TTC549 (cell line): ENCODE measurements at regions not wholly inside any gene's neighbourhood (a gene's known extent, or its start where the extent isn't known, plus 50 kb on each side); places are given as distances from the start of the nearest gene placed in this dataset.

ENCODE experiments used
- FAIRE-seq: peaks from 2 replicates; lab custom pipeline; 2012; peaks lifted over from hg19 to GRCh38; lab: Jason Lieb, UNC

GRCh38 chr21:25005388-25005787 lies 601.9 kb downstream of the MRPL39 start:
- no peak for FAIRE-seq

DNA sequence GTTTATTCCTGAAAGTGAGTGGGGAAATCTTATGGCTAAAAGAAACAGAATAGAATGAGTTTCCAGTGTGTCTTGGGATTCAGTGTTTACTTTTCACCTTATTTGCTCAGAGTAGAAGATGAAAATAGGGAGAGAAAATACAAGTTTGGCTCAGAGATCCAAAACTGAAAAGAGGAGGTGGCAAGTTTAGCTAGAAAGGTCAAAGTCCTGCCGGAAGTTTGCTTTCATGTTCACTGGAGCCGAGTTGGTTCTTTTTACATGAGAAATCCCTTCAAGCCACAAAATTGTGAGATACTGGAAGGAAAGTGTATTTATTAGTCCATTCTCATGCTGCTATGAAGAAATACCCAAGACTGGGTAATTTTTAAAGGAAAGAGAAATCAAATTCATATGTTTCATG lies 604.6 kb downstream of the MRPL39 start:
- FAIRE-seq: no peak

GRCh38 chr21:24995216-24995615 lies 612.1 kb downstream of the MRPL39 start:
- no peak for FAIRE-seq

DNA sequence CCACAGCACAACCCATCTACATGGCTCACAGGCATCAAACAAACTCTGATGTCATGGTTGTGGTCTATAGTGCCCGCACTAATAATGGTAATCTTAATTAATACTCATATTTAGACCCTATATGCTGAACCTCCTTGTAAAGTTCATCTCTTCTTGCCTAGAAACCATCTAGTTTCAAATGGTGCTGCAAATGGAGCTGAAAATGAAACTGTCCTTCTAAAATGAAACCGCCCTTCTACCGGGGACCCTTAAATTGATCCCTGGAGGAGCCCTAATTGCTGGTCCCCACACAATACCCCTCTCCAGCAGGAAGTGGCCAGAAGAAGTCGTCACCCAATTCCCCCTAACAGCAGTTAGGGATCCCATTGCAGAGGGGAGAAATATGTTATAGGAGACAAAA lies 612.6 kb downstream of the MRPL39 start:
- no peak for FAIRE-seq

- FAIRE-seq: no peak
Observed at GRCh38 chr21:24989516-24989915, 617.8 kb downstream of the MRPL39 start.

DNA sequence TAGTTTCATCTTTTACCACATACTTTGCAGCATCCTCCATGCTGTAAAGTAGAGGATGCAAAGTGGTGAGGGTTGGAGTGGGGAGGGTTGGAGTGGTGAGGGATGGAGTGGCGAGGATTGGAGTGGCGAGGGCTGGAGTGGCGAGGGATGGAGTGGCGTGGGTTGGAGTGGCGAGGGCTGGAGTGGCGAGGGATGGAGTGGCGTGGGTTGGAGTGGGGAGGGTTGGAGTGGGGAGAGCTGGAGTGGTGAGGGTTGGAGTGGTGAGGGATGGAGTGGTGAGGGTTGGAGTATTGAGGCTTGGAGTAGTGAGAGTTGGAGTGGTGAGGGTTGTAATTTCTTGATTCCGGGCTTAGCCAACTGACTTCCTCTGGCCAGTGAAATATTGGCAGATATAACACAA lies 618.3 kb downstream of the MRPL39 start:
- FAIRE-seq: no peak

- no peak for FAIRE-seq
Observed at GRCh38 chr21:24976238-24976637, 631.0 kb downstream of the MRPL39 start.

DNA sequence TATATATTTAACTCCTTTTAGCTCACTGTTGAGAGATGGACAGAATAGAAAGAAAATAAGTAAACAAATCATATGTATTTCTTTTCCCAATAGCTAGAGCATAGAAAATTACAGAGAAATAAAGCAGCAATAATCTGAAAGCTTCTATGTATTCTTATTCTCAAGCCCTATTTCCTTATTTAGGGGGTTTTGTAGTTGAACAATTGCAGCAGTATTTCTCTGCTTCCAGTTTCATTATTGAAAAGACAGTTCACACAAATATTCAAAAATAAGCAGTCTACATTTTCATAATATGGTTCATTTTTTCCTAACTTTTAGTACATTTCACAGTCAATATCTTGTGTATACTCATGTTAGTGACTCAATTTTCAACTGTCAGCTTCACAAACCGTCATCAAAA lies 638.2 kb downstream of the MRPL39 start:
- no peak for FAIRE-seq

DNA sequence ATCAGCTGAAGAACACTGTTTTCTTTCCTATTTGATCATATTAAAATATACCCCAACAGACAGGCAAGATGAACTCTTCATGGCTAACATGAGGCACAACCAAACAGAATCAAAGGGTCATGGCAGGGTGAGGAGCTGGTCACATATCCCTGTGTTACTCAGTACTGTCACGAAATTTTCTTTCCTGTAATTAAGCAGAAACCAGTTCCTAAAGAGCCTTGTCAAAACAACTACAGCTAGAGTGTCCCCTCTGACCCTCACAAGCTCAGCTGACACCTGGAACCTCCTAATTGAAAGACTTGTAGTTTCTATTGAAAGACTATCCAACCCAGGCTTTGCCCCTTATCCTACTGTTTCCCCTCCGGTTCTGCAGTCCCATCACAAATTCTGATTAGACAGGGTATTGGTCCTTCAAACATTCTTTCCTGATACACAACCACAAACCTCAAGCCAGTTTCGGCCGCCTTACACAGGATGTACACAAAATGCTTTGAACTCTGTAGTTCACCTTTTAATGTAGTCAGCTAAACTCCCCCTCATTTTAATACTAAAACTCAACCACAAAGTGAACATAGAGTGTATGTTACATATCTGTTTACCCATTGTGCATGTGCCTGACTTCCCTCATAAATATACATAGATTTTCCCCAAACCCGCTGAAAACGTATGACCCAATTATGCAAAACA lies 651.9 kb downstream of the MRPL39 start:
- no peak for FAIRE-seq

DNA sequence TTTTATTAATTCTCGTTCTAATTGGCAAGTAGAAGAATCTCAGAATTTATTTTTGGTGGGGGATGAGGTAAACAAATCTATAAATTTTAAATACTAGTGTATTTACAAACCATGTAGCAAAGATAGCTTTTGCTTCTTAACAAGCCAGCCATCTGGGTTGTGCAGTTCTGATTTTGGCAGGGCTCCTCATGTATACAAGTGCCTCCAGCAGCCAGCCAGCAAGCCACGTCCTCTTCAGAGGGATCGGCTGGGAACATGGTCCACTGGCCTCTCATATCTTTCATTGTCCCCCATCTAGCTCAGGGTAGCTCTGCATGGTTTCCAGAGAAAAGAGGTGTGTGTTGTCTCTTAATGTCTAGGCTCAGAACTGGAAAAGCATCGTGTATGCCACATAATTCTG lies 659.1 kb downstream of the MRPL39 start:
- FAIRE-seq: no peak

GRCh38 chr21:24945910-24946309 lies 661.4 kb downstream of the MRPL39 start:
- FAIRE-seq: no peak

- FAIRE-seq: no peak
Observed at GRCh38 chr21:24941316-24942185, 665.7 kb downstream of the MRPL39 start.

GRCh38 chr21:24939291-24939690 lies 668.0 kb downstream of the MRPL39 start:
- no peak for FAIRE-seq

DNA sequence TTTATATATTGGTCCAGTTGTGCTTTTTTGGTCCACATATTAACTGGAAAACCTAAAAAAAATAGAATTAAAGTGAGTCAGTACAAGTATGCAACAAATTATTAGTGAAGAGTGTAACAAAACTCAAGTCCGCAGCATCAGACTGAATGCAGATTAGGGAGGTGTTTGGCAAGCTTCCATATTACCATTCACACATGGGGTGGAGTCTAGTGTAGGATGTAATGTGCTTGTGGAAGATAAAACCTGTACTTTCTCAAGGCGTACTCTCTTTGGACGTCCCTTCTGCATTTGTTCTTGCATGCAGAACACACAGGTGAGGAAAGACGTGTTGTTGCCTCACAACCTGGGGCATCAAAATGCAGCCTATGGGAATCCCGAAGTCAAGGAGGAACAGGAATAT lies 668.7 kb downstream of the MRPL39 start:
- no peak for FAIRE-seq

- no peak for FAIRE-seq
Observed at GRCh38 chr21:24935991-24936390, 671.3 kb downstream of the MRPL39 start.

DNA sequence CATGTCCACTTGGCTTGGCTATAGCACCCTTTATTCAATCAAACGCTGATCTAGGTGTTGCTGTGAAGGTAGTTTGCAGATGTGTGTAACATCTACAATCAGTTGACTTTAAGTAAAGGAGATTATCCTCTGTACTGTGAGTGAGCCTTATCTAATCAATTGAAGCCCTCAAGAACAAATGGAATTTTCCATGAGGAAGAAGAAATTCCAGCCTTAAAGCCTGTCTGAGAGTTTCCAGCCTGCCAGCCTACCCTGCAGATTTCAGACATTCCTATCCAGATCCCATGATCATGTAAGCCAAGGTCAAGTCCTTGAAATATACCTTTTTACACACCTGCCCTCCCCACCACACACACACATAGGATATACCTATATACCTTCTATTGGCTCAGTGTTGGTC lies 696.7 kb downstream of the MRPL39 start:
- no peak for FAIRE-seq

DNA sequence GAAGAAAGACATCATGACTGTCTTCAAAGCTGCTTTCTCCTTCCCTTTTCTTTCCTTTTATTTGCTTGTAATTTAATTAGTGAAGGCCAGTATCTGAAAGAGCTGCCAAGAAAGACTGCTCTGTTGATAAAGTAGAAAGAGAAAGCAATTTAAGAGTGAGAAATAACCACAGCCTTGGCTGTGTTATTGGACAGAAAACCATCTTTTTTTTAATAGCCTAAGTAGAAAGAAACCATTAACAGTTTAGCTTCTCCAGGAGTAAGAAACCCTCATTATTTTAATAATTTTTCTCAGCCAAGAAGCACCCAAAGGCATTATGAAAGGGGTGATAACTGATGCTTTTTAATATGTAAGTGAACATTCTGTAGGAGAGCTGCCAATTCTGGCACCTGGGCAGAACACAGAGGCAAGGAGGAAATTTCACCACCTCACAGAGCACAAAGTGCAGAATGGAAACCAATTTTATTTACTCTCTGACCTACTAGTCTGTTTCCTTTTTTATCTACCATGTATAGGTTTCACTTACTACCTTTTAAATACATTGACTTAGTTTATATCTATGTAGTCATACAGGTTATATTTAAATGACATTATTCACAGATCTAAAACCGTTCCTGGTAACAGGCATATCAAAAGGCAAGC lies 703.2 kb downstream of the MRPL39 start:
- no peak for FAIRE-seq

DNA sequence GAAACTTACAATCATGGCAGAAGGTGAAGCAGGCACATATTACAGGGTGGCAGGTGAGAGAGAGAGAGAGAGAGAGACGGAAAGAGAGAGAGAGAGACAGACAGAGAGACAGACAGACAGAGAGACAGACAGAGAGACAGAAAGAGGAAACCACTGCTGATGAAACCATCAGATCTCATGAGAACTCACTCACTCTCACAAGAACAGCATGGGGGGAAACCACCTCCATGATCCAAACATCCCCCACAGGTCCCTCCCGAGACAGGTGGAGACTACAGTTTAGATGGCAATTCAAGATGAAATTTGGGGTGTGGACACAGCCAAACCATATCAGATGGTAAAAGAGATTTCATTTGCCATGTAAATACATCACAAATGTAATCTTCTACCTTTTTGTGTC lies 708.1 kb downstream of the MRPL39 start:
- no peak for FAIRE-seq

DNA sequence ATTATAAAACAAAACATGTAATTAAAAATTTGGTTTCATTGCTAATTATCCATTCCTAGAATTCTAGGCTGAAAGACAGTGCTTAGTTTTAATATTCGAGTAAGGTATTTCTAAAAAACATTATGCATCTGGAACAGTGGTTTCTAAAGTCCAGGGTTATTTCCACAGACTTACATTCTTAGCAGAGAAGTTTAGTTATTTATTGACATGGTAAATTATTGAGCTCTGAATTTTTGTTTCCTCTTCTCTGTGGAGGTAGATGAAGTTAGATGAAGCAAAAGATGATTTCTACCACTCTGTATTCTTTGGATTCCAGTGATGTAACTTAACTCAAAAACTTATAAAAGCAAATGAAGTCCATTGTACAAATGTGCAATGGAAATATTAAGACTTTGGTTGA lies 709.4 kb downstream of the MRPL39 start:
- FAIRE-seq: no peak

- FAIRE-seq: no peak
Observed at GRCh38 chr21:24896735-24897124, 710.6 kb downstream of the MRPL39 start.

- FAIRE-seq: no peak
Observed at GRCh38 chr21:24895885-24896734, 711.2 kb downstream of the MRPL39 start.

DNA sequence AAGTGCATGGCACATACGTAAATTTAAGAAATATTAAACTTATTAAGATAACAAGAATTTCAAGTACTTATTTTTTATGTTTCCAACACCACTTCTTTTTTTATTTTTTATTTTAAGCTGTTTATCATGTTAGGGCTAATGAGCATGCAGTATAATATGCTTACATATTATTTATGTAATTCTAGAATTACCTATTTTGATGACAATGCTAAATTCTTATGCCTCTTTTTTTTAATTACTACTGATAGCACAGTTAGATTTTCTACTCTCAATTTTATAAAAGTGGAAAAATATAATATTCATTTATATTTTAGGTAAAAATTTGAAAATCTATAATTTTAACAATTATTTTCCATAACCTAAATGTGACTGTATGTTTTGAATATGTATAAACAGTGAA lies 713.0 kb downstream of the MRPL39 start:
- no peak for FAIRE-seq
